22Rv1 (cell line): ENCODE measurements at regions not wholly inside any gene's neighbourhood (a gene's known extent, or its start where the extent isn't known, plus 50 kb on each side); places are given as distances from the start of the nearest gene placed in this dataset.
"Not testable (repeated sequence)": the region's sequence is repeated elsewhere in the genome, so short reads cannot be mapped to it uniquely, and the experiment has no call there.

Experiments
- CTCF ChIP-seq: fragments of 450-650 bp; IDR thresholded peaks from 2 replicates; pipeline ENCODE4 v1.5.1; 2017; ENCODE audit warnings: mild to moderate bottlenecking
- ZFX ChIP-seq: fragments of 450-650 bp; IDR thresholded peaks from 2 replicates; pipeline ENCODE4 v1.6.1; 2017; ENCODE audit warnings: antibody characterized with exemption, borderline replicate concordance

DNA sequence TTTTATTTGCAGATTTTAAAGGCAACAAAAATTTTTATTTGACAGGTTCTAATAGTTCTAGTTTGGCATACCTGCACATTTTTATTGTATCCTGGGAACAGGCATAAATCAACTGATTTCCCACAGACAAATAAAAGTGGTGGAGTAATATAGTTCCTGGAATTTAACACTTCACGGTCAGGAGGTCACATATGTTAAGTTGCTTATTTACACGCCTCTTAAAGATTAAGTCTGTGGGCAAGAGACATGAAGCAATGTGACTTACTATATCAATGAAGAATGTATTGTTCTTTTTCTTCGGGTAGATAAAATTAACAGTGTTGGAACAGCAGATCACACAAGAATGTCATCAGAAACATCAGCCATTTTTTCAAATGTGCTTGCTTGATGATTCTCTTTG, 558.3 kb downstream of the TTLL7 start:
- TF ChIP-seq CTCF, ZFX: not testable (repeated sequence)
